ENCODE measurements at regions not wholly inside any gene's neighbourhood (a gene's known extent, or its start where the extent isn't known, plus 50 kb on each side); places are given as distances from the start of the nearest gene placed in this dataset.
"Not testable (repeated sequence)": the region's sequence is repeated elsewhere in the genome, so short reads cannot be mapped to it uniquely, and the experiment has no call there.

DNA sequence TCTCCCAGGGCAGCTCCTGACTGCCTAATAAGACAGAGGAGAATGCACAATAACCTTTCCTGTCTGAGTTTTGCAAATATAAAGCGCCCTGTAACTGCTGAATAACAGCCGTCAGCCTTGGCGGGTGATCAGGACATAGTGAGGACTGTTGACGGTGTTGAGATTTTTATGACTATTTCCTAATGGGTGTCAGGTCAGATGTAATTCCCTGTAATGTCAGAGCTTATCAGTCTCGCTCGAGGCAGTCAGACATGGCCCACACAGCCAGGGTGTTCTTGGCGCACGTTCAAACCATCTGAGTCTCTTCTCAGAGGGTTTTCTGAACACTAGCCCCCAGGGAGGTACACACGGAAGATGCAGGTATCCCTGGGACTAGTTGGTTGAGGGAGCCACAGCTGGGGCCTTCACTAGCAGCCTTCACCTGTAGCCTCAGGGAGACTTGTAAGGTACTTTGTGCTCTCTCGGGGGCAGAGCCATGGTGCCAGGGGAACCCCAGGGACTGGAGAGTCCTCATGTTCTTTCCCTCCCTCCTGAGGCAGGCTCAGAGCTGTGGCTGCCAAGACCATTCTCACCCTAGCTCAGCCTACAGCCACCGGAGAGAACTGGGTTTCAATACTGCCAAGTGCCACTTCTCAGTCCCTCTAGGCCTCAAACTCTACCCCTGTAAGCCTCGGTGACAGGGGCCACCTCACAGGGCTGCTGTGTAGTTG, 213.1 kb downstream of the UQCRFS1 start:
- Histone ChIP-seq H3K27me3 (replicated peaks in 2 of 5; ENCODE audit: control insufficient read depth in 4 of 5, insufficient read depth in 5 of 5, low read length in 4 of 5) (peaks cover 0 to 4% (median 0%) of the 10 kb centered on the region in 5 experiments), H3K4me1 (ENCODE audit: control extremely low read depth in 1 of 4, control insufficient read depth in 4 of 4, insufficient read depth in 4 of 4, low read length in 3 of 4) (no peaks in the 10 kb centered on the region), H3K4me3 (ENCODE audit: control insufficient read depth in 1 of 7, extremely low read depth in 1 of 7, insufficient read depth in 4 of 7, low read depth in 2 of 7, low read length in 6 of 7) (no peak overlapping the region), H3K9me3 (ENCODE audit: control extremely low read depth in 1 of 5, control insufficient read depth in 4 of 5, insufficient read depth in 2 of 5, low read depth in 1 of 5, low read length in 4 of 5) (peaks cover 0 to 20% (median 0%) of the 10 kb centered on the region in 5 experiments), H3K36me3 (ENCODE audit: control insufficient read depth in 4 of 4, insufficient read depth in 4 of 4, low read length in 3 of 4) (no peaks in the 10 kb centered on the region), H3K27ac (ENCODE audit: insufficient read depth in 1 of 2, low read depth in 1 of 2, low read length in 2 of 2, poor library complexity in 1 of 2, severe bottlenecking in 2 of 2) (no peak overlapping the region)
- DNase-seq = no peak
- ChIA-PET CTCF (no interaction called here), POLR2A (no interaction called here)
- 96% methylated on average over 12 of the region's 12 CpGs for WGBS (ENCODE audit: insufficient coverage)

DNA sequence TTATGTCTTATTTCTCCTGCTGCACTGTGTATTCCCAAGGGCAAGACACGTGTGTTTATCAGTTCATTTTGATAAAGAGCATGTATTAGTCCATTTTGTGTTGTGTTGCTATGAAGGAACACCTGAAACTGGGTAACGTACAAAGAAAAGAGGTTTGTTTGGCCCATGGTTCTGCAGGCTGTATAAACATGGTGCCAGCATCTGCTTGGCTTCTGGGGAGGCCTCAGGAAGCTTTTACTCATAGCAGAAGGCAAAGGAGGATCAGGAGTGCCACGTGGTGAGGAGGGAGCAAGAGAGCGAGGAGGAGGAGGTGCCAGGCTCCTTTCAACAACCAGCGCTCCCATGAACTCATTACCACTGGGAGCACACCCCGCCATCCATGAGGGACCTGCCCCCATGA, 214.0 kb downstream of the UQCRFS1 start:
- peaks cover 0 to 4% (median 0%) of the 10 kb centered on the region in 5 experiments for H3K27me3 ChIP-seq (replicated peaks in 2 of 5; ENCODE audit: control insufficient read depth in 4 of 5, insufficient read depth in 5 of 5, low read length in 4 of 5)
- WGBS (ENCODE audit: insufficient coverage) = 91% methylated on average over 5 of the region's 6 CpGs
- no peaks in the 10 kb centered on the region for H3K36me3 ChIP-seq (ENCODE audit: control insufficient read depth in 4 of 4, insufficient read depth in 4 of 4, low read length in 3 of 4)
- H3K4me3 ChIP-seq (ENCODE audit: control insufficient read depth in 1 of 7, extremely low read depth in 1 of 7, insufficient read depth in 4 of 7, low read depth in 2 of 7, low read length in 6 of 7) = no peak overlapping the region
- H3K9me3 ChIP-seq (ENCODE audit: control extremely low read depth in 1 of 5, control insufficient read depth in 4 of 5, insufficient read depth in 2 of 5, low read depth in 1 of 5, low read length in 4 of 5) = peaks cover 0 to 26% (median 4%) of the 10 kb centered on the region in 5 experiments
- ChIA-PET CTCF (no interaction called here), POLR2A (no interaction called here)
- no peak overlapping the region for H3K27ac ChIP-seq (ENCODE audit: insufficient read depth in 1 of 2, low read depth in 1 of 2, low read length in 2 of 2, poor library complexity in 1 of 2, severe bottlenecking in 2 of 2)
- DNase-seq = no peak
- H3K4me1 ChIP-seq (ENCODE audit: control extremely low read depth in 1 of 4, control insufficient read depth in 4 of 4, insufficient read depth in 4 of 4, low read length in 3 of 4) = no peaks in the 10 kb centered on the region

DNA sequence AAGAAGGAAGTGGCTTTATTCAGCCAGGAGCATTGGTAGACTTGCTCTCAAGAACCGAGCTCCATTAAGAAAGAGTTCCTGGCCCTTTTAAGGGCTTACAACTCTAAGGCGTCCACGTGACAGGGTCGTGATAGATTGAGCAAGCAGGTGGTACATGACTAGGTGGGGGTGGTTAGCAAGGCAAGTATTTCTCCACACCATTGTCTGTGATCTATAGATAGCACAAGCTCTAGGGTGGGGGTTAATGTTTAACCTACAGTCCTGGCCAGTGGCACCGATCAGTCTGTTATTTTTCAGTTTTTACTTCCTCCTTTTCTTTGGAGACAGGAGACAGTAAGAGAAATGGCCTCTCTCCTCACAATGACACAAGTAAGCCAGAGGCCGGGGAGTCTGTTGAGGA, 215.1 kb downstream of the UQCRFS1 start:
- H3K4me1 ChIP-seq (ENCODE audit: control extremely low read depth in 1 of 4, control insufficient read depth in 4 of 4, insufficient read depth in 4 of 4, low read length in 3 of 4); POLR2A ChIA-PET; H3K36me3 ChIP-seq (ENCODE audit: control insufficient read depth in 4 of 4, insufficient read depth in 4 of 4, low read length in 3 of 4); H3K4me3 ChIP-seq (ENCODE audit: control insufficient read depth in 1 of 7, extremely low read depth in 1 of 7, insufficient read depth in 4 of 7, low read depth in 2 of 7, low read length in 6 of 7); H3K27me3 ChIP-seq (replicated peaks in 2 of 5; ENCODE audit: control insufficient read depth in 4 of 5, insufficient read depth in 5 of 5, low read length in 4 of 5); H3K27ac ChIP-seq (ENCODE audit: insufficient read depth in 1 of 2, low read depth in 1 of 2, low read length in 2 of 2, poor library complexity in 1 of 2, severe bottlenecking in 2 of 2); DNase-seq; CTCF ChIA-PET: not testable (repeated sequence)
- peaks cover 0 to 29% (median 6%) of the 10 kb centered on the region in 5 experiments for H3K9me3 ChIP-seq (ENCODE audit: control extremely low read depth in 1 of 5, control insufficient read depth in 4 of 5, insufficient read depth in 2 of 5, low read depth in 1 of 5, low read length in 4 of 5)
- WGBS (ENCODE audit: insufficient coverage) = 100% methylated on average over 2 of the region's 6 CpGs

DNA sequence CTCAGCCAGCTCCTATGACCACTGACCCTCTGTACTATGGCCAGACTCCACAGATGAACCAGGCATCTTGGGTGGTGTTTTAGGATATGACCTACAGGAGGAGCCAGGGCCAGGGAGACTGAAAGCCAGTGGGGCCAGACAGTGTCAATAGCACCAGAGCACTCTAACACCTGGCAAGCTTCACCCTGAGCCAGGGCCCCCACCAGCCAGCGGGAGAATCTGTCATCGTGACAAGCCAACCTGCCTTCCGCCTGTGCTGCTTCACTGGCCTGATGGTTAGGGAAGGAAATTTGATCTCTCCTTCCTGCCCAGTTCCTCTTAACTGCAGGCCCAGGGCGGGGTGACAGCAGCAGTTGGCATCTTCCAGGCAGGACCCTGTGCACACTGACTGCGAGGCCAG, 222.4 kb downstream of the UQCRFS1 start:
- CTCF ChIA-PET = no interaction called here
- WGBS (ENCODE audit: insufficient coverage) = 19% methylated on average over 5 of the region's 5 CpGs
- POLR2A ChIA-PET = interaction anchor here (0.6 kb wide), 1 partner anchor 180 kb away, joined by 4 read pairs; no protein-coding TSS in a partner anchor
- H3K4me3 ChIP-seq (ENCODE audit: control insufficient read depth in 1 of 7, extremely low read depth in 1 of 7, insufficient read depth in 4 of 7, low read depth in 2 of 7, low read length in 6 of 7) = no peak overlapping the region
- H3K27me3 ChIP-seq (replicated peaks in 2 of 5; ENCODE audit: control insufficient read depth in 4 of 5, insufficient read depth in 5 of 5, low read length in 4 of 5) = no peaks in the 10 kb centered on the region
- H3K27ac ChIP-seq (ENCODE audit: insufficient read depth in 1 of 2, low read depth in 1 of 2, low read length in 2 of 2, poor library complexity in 1 of 2, severe bottlenecking in 2 of 2) = no peak overlapping the region
- no peaks in the 10 kb centered on the region for H3K4me1 ChIP-seq (ENCODE audit: control extremely low read depth in 1 of 4, control insufficient read depth in 4 of 4, insufficient read depth in 4 of 4, low read length in 3 of 4)
- no peak for DNase-seq
- peaks cover 0 to 12% (median 6%) of the 10 kb centered on the region in 5 experiments for H3K9me3 ChIP-seq (ENCODE audit: control extremely low read depth in 1 of 5, control insufficient read depth in 4 of 5, insufficient read depth in 2 of 5, low read depth in 1 of 5, low read length in 4 of 5)
- H3K36me3 ChIP-seq (ENCODE audit: control insufficient read depth in 4 of 4, insufficient read depth in 4 of 4, low read length in 3 of 4) = no peaks in the 10 kb centered on the region

DNA sequence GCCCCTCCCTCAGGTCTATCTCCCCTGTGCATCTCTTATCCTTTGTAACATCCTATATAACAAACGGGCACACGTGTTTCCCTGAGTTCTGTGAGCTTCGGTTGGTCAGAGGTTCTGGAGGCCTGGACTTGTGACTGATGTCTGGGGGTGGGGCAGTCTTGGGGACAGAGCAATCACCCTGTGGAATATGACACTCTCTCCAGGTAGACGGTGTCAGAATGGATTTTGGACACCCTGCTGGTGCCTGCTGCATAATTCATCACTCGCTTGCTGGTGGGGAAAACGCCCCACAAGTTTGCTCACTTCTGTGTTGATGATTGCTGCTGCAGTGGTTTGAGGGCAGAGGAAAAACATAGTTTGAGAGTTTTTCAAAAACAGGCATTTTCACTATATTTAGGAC, 223.2 kb downstream of the UQCRFS1 start:
- no peak for DNase-seq
- Histone ChIP-seq H3K27me3 (replicated peaks in 2 of 5; ENCODE audit: control insufficient read depth in 4 of 5, insufficient read depth in 5 of 5, low read length in 4 of 5) (no peaks in the 10 kb centered on the region), H3K4me3 (ENCODE audit: control insufficient read depth in 1 of 7, extremely low read depth in 1 of 7, insufficient read depth in 4 of 7, low read depth in 2 of 7, low read length in 6 of 7) (no peak overlapping the region), H3K9me3 (ENCODE audit: control extremely low read depth in 1 of 5, control insufficient read depth in 4 of 5, insufficient read depth in 2 of 5, low read depth in 1 of 5, low read length in 4 of 5) (peaks cover 0 to 7% (median 5%) of the 10 kb centered on the region in 5 experiments), H3K4me1 (ENCODE audit: control extremely low read depth in 1 of 4, control insufficient read depth in 4 of 4, insufficient read depth in 4 of 4, low read length in 3 of 4) (no peaks in the 10 kb centered on the region), H3K27ac (ENCODE audit: insufficient read depth in 1 of 2, low read depth in 1 of 2, low read length in 2 of 2, poor library complexity in 1 of 2, severe bottlenecking in 2 of 2) (no peak overlapping the region), H3K36me3 (ENCODE audit: control insufficient read depth in 4 of 4, insufficient read depth in 4 of 4, low read length in 3 of 4) (no peaks in the 10 kb centered on the region)
- CTCF ChIA-PET = no interaction called here
- 81% methylated on average over 6 of the region's 6 CpGs for WGBS (ENCODE audit: insufficient coverage)
- POLR2A ChIA-PET = no interaction called here

DNA sequence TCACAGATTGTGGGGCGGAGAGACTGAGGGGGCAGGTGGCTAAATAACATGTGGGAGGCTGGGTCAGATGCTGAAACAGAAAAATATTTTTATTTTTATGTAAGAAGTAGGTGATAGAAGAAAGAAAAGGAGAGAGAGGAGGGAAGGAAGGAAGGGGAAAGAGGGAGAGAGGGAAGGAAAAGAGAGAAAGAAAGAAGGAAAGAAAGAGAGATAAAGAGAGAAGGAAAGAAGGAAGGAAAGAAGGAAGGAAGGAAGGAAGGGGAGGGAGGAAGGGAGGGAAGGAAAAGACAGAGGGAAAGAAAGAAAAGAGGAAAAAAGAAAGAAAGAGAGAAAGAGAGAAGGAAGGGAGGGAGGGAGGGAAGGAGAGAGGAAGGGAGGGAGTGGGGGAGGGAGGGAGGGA, 224.9 kb downstream of the UQCRFS1 start:
- Histone ChIP-seq H3K4me1 (ENCODE audit: control extremely low read depth in 1 of 4, control insufficient read depth in 4 of 4, insufficient read depth in 4 of 4, low read length in 3 of 4) (no peaks in the 10 kb centered on the region), H3K4me3 (ENCODE audit: control insufficient read depth in 1 of 7, extremely low read depth in 1 of 7, insufficient read depth in 4 of 7, low read depth in 2 of 7, low read length in 6 of 7) (no peak overlapping the region), H3K27me3 (replicated peaks in 2 of 5; ENCODE audit: control insufficient read depth in 4 of 5, insufficient read depth in 5 of 5, low read length in 4 of 5) (no peaks in the 10 kb centered on the region), H3K27ac (ENCODE audit: insufficient read depth in 1 of 2, low read depth in 1 of 2, low read length in 2 of 2, poor library complexity in 1 of 2, severe bottlenecking in 2 of 2) (no peak overlapping the region), H3K36me3 (ENCODE audit: control insufficient read depth in 4 of 4, insufficient read depth in 4 of 4, low read length in 3 of 4) (no peaks in the 10 kb centered on the region), H3K9me3 (ENCODE audit: control extremely low read depth in 1 of 5, control insufficient read depth in 4 of 5, insufficient read depth in 2 of 5, low read depth in 1 of 5, low read length in 4 of 5) (peaks cover 0 to 2% (median 0%) of the 10 kb centered on the region in 5 experiments)
- no peak for DNase-seq
- CTCF ChIA-PET = no interaction called here
- 100% methylated on average over 1 of the region's 1 CpG for WGBS (ENCODE audit: insufficient coverage)
- POLR2A ChIA-PET = no interaction called here

DNA sequence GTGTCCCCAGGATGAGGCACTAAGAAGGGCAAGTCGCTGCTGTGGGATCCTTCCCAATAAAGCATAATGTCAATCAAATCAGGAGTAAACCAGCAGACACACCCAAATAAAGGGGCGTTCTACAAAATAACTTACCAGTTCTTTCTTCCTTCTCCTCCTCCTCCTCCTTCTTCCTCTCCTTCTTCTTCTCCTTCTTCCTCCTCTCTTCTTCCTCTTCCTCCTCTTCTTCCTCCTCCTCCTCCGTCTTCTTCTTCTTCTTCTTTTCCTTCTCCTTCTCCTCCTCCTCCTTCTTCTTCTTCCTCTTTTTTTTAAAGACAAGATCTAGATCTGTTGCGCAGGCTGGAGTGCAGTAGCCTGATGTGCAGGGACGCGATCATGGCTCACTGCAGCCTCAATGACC, 225.8 kb downstream of the UQCRFS1 start:
- H3K9me3 ChIP-seq (ENCODE audit: control extremely low read depth in 1 of 5, control insufficient read depth in 4 of 5, insufficient read depth in 2 of 5, low read depth in 1 of 5, low read length in 4 of 5) = peaks cover 0 to 2% (median 0%) of the 10 kb centered on the region in 5 experiments
- DNase-seq = no peak
- POLR2A ChIA-PET = no interaction called here
- CTCF ChIA-PET = no interaction called here
- H3K36me3 ChIP-seq (ENCODE audit: control insufficient read depth in 4 of 4, insufficient read depth in 4 of 4, low read length in 3 of 4) = no peaks in the 10 kb centered on the region
- H3K27me3 ChIP-seq (replicated peaks in 2 of 5; ENCODE audit: control insufficient read depth in 4 of 5, insufficient read depth in 5 of 5, low read length in 4 of 5) = no peaks in the 10 kb centered on the region
- H3K4me3 ChIP-seq (ENCODE audit: control insufficient read depth in 1 of 7, extremely low read depth in 1 of 7, insufficient read depth in 4 of 7, low read depth in 2 of 7, low read length in 6 of 7) = no peak overlapping the region
- no peaks in the 10 kb centered on the region for H3K4me1 ChIP-seq (ENCODE audit: control extremely low read depth in 1 of 4, control insufficient read depth in 4 of 4, insufficient read depth in 4 of 4, low read length in 3 of 4)
- WGBS (ENCODE audit: insufficient coverage) = 77% methylated on average over 6 of the region's 6 CpGs
- no peak overlapping the region for H3K27ac ChIP-seq (ENCODE audit: insufficient read depth in 1 of 2, low read depth in 1 of 2, low read length in 2 of 2, poor library complexity in 1 of 2, severe bottlenecking in 2 of 2)

Measured in common myeloid progenitor, CD34-positive (primary cell).